ENCODE measurements at regions not wholly inside any gene's neighbourhood (a gene's known extent, or its start where the extent isn't known, plus 50 kb on each side); places are given as distances from the start of the nearest gene placed in this dataset.
A peak's percentile ranks its signal among the peaks of the same experiment; 100 is the strongest.
"Not testable (repeated sequence)": the region's sequence is repeated elsewhere in the genome, so short reads cannot be mapped to it uniquely, and the experiment has no call there.

DNA sequence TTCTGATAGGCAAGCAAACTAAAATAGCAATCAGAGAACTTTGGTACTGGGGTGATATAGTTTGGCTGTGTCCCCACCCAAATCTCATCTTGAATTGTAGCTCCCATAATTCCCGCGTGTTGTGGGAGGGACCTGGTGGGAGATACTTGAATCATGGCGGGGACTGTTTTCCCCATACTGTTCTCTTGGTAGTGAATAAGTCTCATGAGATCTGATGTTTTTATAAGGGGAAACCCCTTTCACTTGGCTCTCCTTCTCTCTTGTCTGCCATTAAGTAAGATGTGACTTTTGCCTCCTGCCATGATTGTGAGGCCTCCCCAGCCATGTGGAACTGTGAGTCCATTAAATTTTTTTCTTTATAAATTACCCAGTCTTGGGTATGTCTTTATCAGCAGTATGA, 62.6 kb upstream of the C1orf53 start:
- H3K79me1 ChIP-seq (ENCODE audit: low read length); H3K4me2 ChIP-seq (ENCODE audit: low read length); H2BK5ac ChIP-seq (ENCODE audit: low read depth, low read length, poor library complexity); H3K27me3 ChIP-seq (ENCODE audit: insufficient read depth, low read length); H3K36me3 ChIP-seq (ENCODE audit: control insufficient read depth in 1 of 2, insufficient read depth in 2 of 2, low read length in 2 of 2); H3K14ac ChIP-seq (ENCODE audit: low read length); H3K23ac ChIP-seq (ENCODE audit: low read length); H4K91ac ChIP-seq (ENCODE audit: low read depth, low read length); H2AFZ ChIP-seq (ENCODE audit: insufficient read depth, low read length, poor library complexity); H3K9me3 ChIP-seq (ENCODE audit: insufficient read depth, low read depth, low read length); H3K4me3 ChIP-seq (ENCODE audit: low read depth, low read length); H3K27ac ChIP-seq (ENCODE audit: low read depth, low read length); H4K8ac ChIP-seq (ENCODE audit: low read depth, low read length); H4K12ac ChIP-seq (ENCODE audit: low read depth, low read length); H3K9ac ChIP-seq (ENCODE audit: low read length); H3K4ac ChIP-seq (ENCODE audit: low read depth, low read length); H3K79me2 ChIP-seq (ENCODE audit: control insufficient read depth, insufficient read depth, low read length, poor library complexity); H3K4me1 ChIP-seq (ENCODE audit: control insufficient read depth in 1 of 2, insufficient read depth in 2 of 2, low read length in 2 of 2); H2BK12ac ChIP-seq (ENCODE audit: low read length); H2AK5ac ChIP-seq (ENCODE audit: low read length); H3K18ac ChIP-seq (ENCODE audit: low read length); DNase-seq; H2BK120ac ChIP-seq (ENCODE audit: insufficient read depth, low read length, poor library complexity): not testable (repeated sequence)
- WGBS (ENCODE audit: extremely low coverage, insufficient coverage, insufficient read length), result no CpG with 5 or more reads among the region's 3 CpGs

DNA sequence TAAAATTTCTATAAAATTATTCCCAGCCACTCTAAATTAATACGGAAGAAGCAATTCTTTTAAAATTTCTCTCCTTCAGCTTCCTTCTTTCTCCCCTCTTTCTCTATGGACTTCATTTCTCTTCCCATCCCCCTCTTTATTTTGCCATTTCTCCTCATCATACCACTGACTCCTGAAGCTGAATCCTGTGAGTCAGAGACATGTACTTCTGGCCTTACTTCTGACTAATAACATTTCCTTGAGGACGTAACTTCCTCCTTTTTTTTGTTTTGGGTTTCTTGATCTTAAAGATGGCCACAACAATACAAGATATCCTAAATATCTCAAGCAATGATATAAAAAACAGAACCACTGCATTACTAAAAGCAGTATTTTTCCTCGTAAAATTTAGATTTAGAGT, 63.6 kb upstream of the DENND1B start:
- no peak overlapping the region for H3K4me2 ChIP-seq (ENCODE audit: low read length)
- WGBS (ENCODE audit: extremely low coverage, insufficient coverage, insufficient read length), result no CpG with 5 or more reads among the region's 3 CpGs
- H3K27ac ChIP-seq (ENCODE audit: low read depth, low read length), result no peak overlapping the region
- no peaks in the 10 kb centered on the region for H3K27me3 ChIP-seq (ENCODE audit: insufficient read depth, low read length)
- H2AFZ ChIP-seq (ENCODE audit: insufficient read depth, low read length, poor library complexity), result no peak overlapping the region
- no peaks in the 10 kb centered on the region for H3K79me1 ChIP-seq (ENCODE audit: low read length)
- peak in 1 of 2 donors; percentile 38 for DNase-seq
- H3K4me3 ChIP-seq (ENCODE audit: low read depth, low read length), result no peak overlapping the region
- no peak overlapping the region for H2AK5ac ChIP-seq (ENCODE audit: low read length)
- H3K79me2 ChIP-seq (ENCODE audit: control insufficient read depth, insufficient read depth, low read length, poor library complexity), result no peaks in the 10 kb centered on the region
- H3K36me3 ChIP-seq (ENCODE audit: control insufficient read depth in 1 of 2, insufficient read depth in 2 of 2, low read length in 2 of 2), result no peaks in the 10 kb centered on the region
- H3K9me3 ChIP-seq (ENCODE audit: insufficient read depth, low read depth, low read length), result no peaks in the 10 kb centered on the region
- H3K23ac ChIP-seq (ENCODE audit: low read length), result no peak overlapping the region
- H4K8ac ChIP-seq (ENCODE audit: low read depth, low read length), result no peak overlapping the region
- no peak overlapping the region for H3K4ac ChIP-seq (ENCODE audit: low read depth, low read length)
- no peak overlapping the region for H4K12ac ChIP-seq (ENCODE audit: low read depth, low read length)
- H2BK12ac ChIP-seq (ENCODE audit: low read length), result no peak overlapping the region
- no peak overlapping the region for H3K14ac ChIP-seq (ENCODE audit: low read length)
- no peak overlapping the region for H2BK120ac ChIP-seq (ENCODE audit: insufficient read depth, low read length, poor library complexity)
- no peak overlapping the region for H2BK5ac ChIP-seq (ENCODE audit: low read depth, low read length, poor library complexity)
- H3K18ac ChIP-seq (ENCODE audit: low read length), result no peak overlapping the region
- no peaks in the 10 kb centered on the region for H3K4me1 ChIP-seq (ENCODE audit: control insufficient read depth in 1 of 2, insufficient read depth in 2 of 2, low read length in 2 of 2)
- no peak overlapping the region for H4K91ac ChIP-seq (ENCODE audit: low read depth, low read length)
- H3K9ac ChIP-seq (ENCODE audit: low read length), result no peak overlapping the region

DNA sequence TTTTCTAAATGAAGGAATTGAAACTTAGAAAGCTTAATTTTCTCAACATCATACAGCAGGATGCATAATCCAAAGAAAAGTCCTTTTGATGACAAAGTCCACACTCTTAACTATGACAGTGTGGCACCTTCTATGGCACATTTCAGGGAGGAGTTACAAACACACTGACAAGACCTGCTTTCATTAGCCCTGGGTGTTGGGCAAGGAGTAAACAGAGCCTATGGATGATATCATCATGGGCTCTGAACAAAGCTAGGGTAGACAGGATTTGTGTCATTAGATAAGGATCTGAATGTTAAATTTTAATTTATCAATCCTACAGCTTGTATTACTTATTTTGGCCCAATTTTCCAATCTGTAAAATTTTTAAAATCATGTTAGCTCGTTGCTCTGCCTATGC, 62.6 kb upstream of the DENND1B start:
- DNase-seq, result no peak
- Histone ChIP-seq H3K4ac (ENCODE audit: low read depth, low read length) (no peak overlapping the region), H3K4me1 (ENCODE audit: control insufficient read depth in 1 of 2, insufficient read depth in 2 of 2, low read length in 2 of 2) (no peaks in the 10 kb centered on the region), H3K4me3 (ENCODE audit: low read depth, low read length) (no peak overlapping the region), H2BK120ac (ENCODE audit: insufficient read depth, low read length, poor library complexity) (no peak overlapping the region), H3K4me2 (ENCODE audit: low read length) (no peak overlapping the region), H3K23ac (ENCODE audit: low read length) (no peak overlapping the region), H2BK12ac (ENCODE audit: low read length) (no peak overlapping the region), H3K14ac (ENCODE audit: low read length) (no peak overlapping the region), H3K36me3 (ENCODE audit: control insufficient read depth in 1 of 2, insufficient read depth in 2 of 2, low read length in 2 of 2) (no peaks in the 10 kb centered on the region), H3K18ac (ENCODE audit: low read length) (no peak overlapping the region), H2BK5ac (ENCODE audit: low read depth, low read length, poor library complexity) (no peak overlapping the region), H4K8ac (ENCODE audit: low read depth, low read length) (no peak overlapping the region), H3K79me2 (ENCODE audit: control insufficient read depth, insufficient read depth, low read length, poor library complexity) (no peaks in the 10 kb centered on the region), H2AK5ac (ENCODE audit: low read length) (no peak overlapping the region), H3K9ac (ENCODE audit: low read length) (no peak overlapping the region), H4K91ac (ENCODE audit: low read depth, low read length) (no peak overlapping the region), H3K9me3 (ENCODE audit: insufficient read depth, low read depth, low read length) (no peaks in the 10 kb centered on the region), H3K27ac (ENCODE audit: low read depth, low read length) (no peak overlapping the region), H3K79me1 (ENCODE audit: low read length) (no peaks in the 10 kb centered on the region), H2AFZ (ENCODE audit: insufficient read depth, low read length, poor library complexity) (no peak overlapping the region), H3K27me3 (ENCODE audit: insufficient read depth, low read length) (no peaks in the 10 kb centered on the region), H4K12ac (ENCODE audit: low read depth, low read length) (no peak overlapping the region)
- WGBS (ENCODE audit: extremely low coverage, insufficient coverage, insufficient read length), result no CpG with 5 or more reads among the region's 1 CpG

GRCh38 chr1:197836356-197836755, 61.1 kb upstream of the DENND1B start:
- H3K4me2 ChIP-seq (ENCODE audit: low read length); H4K8ac ChIP-seq (ENCODE audit: low read depth, low read length); H3K9me3 ChIP-seq (ENCODE audit: insufficient read depth, low read depth, low read length); H3K14ac ChIP-seq (ENCODE audit: low read length); H3K27me3 ChIP-seq (ENCODE audit: insufficient read depth, low read length); H3K4me3 ChIP-seq (ENCODE audit: low read depth, low read length); H3K9ac ChIP-seq (ENCODE audit: low read length); H3K27ac ChIP-seq (ENCODE audit: low read depth, low read length); H2AFZ ChIP-seq (ENCODE audit: insufficient read depth, low read length, poor library complexity); H3K23ac ChIP-seq (ENCODE audit: low read length); H4K12ac ChIP-seq (ENCODE audit: low read depth, low read length); H4K91ac ChIP-seq (ENCODE audit: low read depth, low read length); H3K79me2 ChIP-seq (ENCODE audit: control insufficient read depth, insufficient read depth, low read length, poor library complexity); H2BK120ac ChIP-seq (ENCODE audit: insufficient read depth, low read length, poor library complexity); H3K4me1 ChIP-seq (ENCODE audit: control insufficient read depth in 1 of 2, insufficient read depth in 2 of 2, low read length in 2 of 2); H2BK5ac ChIP-seq (ENCODE audit: low read depth, low read length, poor library complexity); H3K79me1 ChIP-seq (ENCODE audit: low read length); H3K4ac ChIP-seq (ENCODE audit: low read depth, low read length); H2BK12ac ChIP-seq (ENCODE audit: low read length); H3K36me3 ChIP-seq (ENCODE audit: control insufficient read depth in 1 of 2, insufficient read depth in 2 of 2, low read length in 2 of 2); DNase-seq; H2AK5ac ChIP-seq (ENCODE audit: low read length); H3K18ac ChIP-seq (ENCODE audit: low read length): not testable (repeated sequence)
- WGBS (ENCODE audit: extremely low coverage, insufficient coverage, insufficient read length), result no CpG with 5 or more reads among the region's 1 CpG
